Subcutaneous abdominal adipose tissue (tissue), 5 donors: ENCODE measurements at regions not wholly inside any gene's neighbourhood (a gene's known extent, or its start where the extent isn't known, plus 50 kb on each side); places are given as distances from the start of the nearest gene placed in this dataset.

ENCODE experiments used
- H3K27ac ChIP-seq: one replicate; pipeline ENCODE4 v1.7.0; 2013; ENCODE audit warnings: low read depth, mild to moderate bottlenecking, inconsistent platforms, low read length, moderate library complexity
- H3K27me3 ChIP-seq, 5 donors: one replicate each; pipeline ENCODE4 v1.7.0; 2013; ENCODE audit warnings: low read length in 5 of 5, inconsistent platforms in 1 of 5; ENCODE audit not compliant: control insufficient read depth in 5 of 5, insufficient read depth in 4 of 5
- H3K36me3 ChIP-seq, 5 donors: one replicate each; pipeline ENCODE4 v1.7.0; 2013; ENCODE audit warnings: low read length in 5 of 5; ENCODE audit not compliant: control insufficient read depth in 5 of 5, insufficient read depth in 5 of 5
- H3K4me1 ChIP-seq, 5 donors: one replicate each; pipeline ENCODE4 v1.7.0; 2013; ENCODE audit warnings: low read length in 5 of 5, mild to moderate bottlenecking in 3 of 5, moderate library complexity in 1 of 5; ENCODE audit not compliant: control insufficient read depth in 5 of 5, insufficient read depth in 5 of 5
- H3K4me3 ChIP-seq, 5 donors: one replicate each; pipeline ENCODE4 v1.7.0; 2013; ENCODE audit warnings: low read length in 5 of 5, low read depth in 1 of 5
- H3K9ac ChIP-seq, 5 donors: one replicate each; pipeline ENCODE4 v1.7.0; 2013; ENCODE audit warnings: low read length in 5 of 5, mild to moderate bottlenecking in 4 of 5, moderate library complexity in 3 of 5
- H3K9me3 ChIP-seq, 5 donors: one replicate each; pipeline ENCODE4 v1.7.0; 2013; ENCODE audit warnings: low read length in 5 of 5; ENCODE audit not compliant: control insufficient read depth in 5 of 5
- donor health status: healthy.
- donor health status: healthy.
- donor health status: healthy.
- donor health status: healthy.
- donor health status: healthy.

DNA sequence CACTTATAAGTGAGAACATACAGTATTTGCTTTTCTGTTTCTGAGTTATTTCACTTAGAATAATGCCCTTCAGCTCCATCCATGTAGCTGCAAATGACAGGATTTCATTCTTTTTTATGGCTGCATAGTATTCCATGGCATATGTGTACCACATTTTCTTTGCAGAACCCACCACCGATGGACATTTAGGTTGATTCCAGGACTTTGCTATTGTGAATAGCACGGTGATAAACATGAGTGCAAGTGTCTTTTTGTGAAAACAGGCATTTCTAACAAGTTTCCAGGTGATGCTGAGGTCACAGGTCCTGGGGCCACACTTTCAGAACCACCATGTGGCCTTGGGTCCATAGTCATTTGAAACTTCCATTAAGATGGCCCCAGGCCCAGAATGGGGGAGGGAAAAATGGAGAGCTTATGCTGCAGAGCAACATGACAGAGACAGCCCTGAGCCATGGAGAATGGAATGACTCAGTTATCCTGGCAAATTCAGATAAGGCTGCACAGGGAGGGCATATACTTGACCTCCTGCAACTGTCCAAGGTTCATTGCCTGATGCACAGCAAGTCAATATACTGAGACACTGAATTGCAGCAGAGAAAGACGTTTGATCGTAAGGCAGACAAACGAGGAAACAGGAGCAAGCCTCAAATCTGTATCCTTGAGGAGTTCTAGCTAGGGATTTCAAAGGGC is 248.0 kb upstream of the GALNT17 start:
- Histone ChIP-seq H3K9ac (no peak overlapping the region), H3K27me3 (peaks cover 0 to 2% (median 0%) of the 10 kb centered on the region in 5 donors), H3K27ac (no peak overlapping the region), H3K9me3 (peaks cover 0 to 11% (median 6%) of the 10 kb centered on the region in 5 donors), H3K4me3 (no peak overlapping the region), H3K4me1 (no peaks in the 10 kb centered on the region), H3K36me3 (no peaks in the 10 kb centered on the region)

- Histone ChIP-seq H3K9me3 (peaks cover 0 to 16% (median 10%) of the 10 kb centered on the region in 5 donors), H3K27ac (no peak overlapping the region), H3K4me3 (no peak overlapping the region), H3K9ac (no peak overlapping the region), H3K4me1 (no peaks in the 10 kb centered on the region), H3K36me3 (no peaks in the 10 kb centered on the region), H3K27me3 (peaks cover 0 to 2% (median 0%) of the 10 kb centered on the region in 5 donors)
Measured at GRCh38 chr7:70884440-70884764, 247.5 kb upstream of the GALNT17 start.

DNA sequence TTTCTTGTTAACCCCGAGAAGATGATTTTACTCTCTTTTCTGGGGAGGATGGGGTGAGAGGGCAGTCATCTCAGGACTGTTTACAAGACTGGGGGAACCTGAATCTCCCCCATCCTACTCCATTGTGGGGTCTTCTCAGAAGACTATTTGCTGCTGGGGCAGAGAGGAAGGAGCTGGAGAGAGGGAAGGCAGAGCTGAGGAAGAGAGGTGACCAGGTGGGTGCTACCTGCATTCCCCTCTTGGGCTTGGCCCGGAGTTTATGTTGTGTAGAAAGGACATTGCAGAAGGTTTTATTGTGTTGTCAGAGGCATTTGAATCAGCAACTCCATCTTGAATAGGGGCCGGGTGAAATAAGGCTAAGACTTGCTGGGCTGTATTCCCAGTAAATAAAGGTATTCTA is 247.1 kb upstream of the GALNT17 start:
- Histone ChIP-seq H3K4me3 (no peak overlapping the region), H3K9ac (no peak overlapping the region), H3K27ac (no peak overlapping the region), H3K4me1 (no peaks in the 10 kb centered on the region), H3K9me3 (peaks cover 0 to 18% (median 10%) of the 10 kb centered on the region in 5 donors), H3K27me3 (no peaks in the 10 kb centered on the region), H3K36me3 (no peaks in the 10 kb centered on the region)

DNA sequence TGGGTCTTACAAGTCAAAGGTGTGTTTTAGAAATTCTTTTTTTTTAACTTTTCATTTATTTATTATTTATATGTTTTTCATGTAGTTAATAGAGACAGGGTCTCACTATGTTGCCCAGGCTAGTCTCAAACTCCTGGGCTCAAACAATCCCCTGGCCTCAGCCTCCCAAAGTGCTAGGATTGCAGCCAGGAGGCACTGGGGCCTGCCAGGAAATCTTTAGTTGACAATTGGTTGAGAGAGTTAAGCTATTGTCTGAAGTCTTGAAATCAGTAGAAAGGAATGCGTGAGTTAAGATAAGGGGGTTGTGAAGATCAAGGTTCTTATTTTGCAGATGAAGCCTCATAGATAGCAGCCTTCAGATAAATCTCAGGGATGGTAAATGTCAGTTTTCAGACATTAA is 245.4 kb upstream of the GALNT17 start:
- Histone ChIP-seq H3K4me1 (no peaks in the 10 kb centered on the region), H3K27me3 (no peaks in the 10 kb centered on the region), H3K36me3 (no peaks in the 10 kb centered on the region), H3K9ac (no peak overlapping the region), H3K27ac (no peak overlapping the region), H3K9me3 (peaks cover 2 to 30% (median 20%) of the 10 kb centered on the region in 5 donors), H3K4me3 (no peak overlapping the region)

DNA sequence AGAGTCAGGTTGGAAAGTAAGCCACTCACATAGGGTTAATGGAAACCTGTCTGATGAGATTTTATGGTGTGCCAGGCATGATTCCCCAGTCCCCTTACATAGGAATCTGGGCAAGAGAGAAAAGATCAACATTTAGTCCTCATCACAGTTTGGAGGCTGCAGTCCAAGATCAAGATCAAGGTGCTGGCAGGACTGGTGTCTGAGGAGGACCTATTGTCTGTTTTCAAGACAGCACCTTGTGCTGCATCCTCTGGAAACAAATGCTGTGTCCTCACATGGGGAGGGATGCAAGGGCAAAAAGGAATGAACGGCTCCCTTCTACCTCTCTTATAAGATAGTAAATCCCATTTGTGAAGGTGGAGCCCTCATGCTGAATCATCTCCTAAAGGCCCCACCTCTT is 244.8 kb upstream of the GALNT17 start:
- Histone ChIP-seq H3K36me3 (no peaks in the 10 kb centered on the region), H3K27me3 (no peaks in the 10 kb centered on the region), H3K27ac (no peak overlapping the region), H3K9me3 (peaks cover 2 to 30% (median 20%) of the 10 kb centered on the region in 5 donors), H3K9ac (no peak overlapping the region), H3K4me3 (no peak overlapping the region), H3K4me1 (no peaks in the 10 kb centered on the region)

DNA sequence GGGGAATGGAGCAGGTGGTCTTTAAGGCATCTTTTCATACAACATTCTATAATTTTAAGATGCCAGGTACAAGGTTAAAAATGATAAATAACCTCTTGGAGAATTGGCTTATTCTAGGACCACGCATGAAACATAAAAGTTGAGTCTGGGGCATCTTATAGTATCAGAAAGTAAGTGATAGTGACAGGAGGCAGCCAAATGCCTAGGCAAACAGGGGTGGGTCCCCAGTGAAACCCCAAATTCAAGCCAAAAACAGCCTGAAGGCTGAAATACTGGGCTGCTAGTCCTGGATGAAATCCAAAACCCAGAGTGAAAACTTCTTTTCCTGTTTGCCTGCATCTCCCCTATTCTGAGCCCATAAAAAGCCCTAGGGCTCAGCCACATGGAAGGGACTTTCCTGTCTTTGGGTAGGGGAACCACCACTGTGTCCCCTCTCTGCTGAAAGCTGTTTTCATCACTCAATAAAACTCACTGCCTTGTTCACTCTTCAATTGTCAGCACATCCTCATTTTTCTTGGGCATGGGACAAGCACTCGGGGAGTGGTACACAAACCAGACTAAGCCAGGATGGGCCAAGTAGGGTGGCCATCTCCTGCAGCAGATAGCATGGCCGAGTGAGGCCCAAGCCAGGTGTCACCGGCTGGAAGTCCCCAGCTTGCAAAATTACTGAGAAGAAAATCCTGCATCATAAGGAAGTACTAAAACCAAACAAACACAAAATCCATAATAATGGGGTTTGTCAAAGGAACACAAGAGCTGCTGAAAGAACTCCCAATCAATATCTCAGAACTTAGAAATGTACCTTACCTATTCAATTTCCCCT is 241.6 kb upstream of the GALNT17 start:
- peaks cover 2 to 33% (median 20%) of the 10 kb centered on the region in 5 donors for H3K9me3 ChIP-seq
- H3K4me3 ChIP-seq = peak overlapping the region in 1 of 5 donors; percentile 13
- no peaks in the 10 kb centered on the region for H3K27me3 ChIP-seq
- H3K9ac ChIP-seq = no peak overlapping the region
- H3K27ac ChIP-seq = no peak overlapping the region
- no peaks in the 10 kb centered on the region for H3K36me3 ChIP-seq
- peaks cover 0 to 8% (median 0%) of the 10 kb centered on the region in 5 donors for H3K4me1 ChIP-seq

GRCh38 chr7:70893422-70893821 is 238.5 kb upstream of the GALNT17 start:
- no peaks in the 10 kb centered on the region for H3K27me3 ChIP-seq
- H3K4me1 ChIP-seq = peaks cover 0 to 16% (median 0%) of the 10 kb centered on the region in 5 donors
- H3K36me3 ChIP-seq = no peaks in the 10 kb centered on the region
- H3K27ac ChIP-seq = no peak overlapping the region
- no peak overlapping the region for H3K4me3 ChIP-seq
- H3K9ac ChIP-seq = no peak overlapping the region
- H3K9me3 ChIP-seq = peaks cover 2 to 27% (median 18%) of the 10 kb centered on the region in 5 donors

GRCh38 chr7:70893971-70894715 is 237.8 kb upstream of the GALNT17 start:
- Histone ChIP-seq H3K27me3 (no peaks in the 10 kb centered on the region), H3K9ac (no peak overlapping the region), H3K36me3 (no peaks in the 10 kb centered on the region), H3K27ac (no peak overlapping the region), H3K4me1 (peaks cover 0 to 16% (median 0%) of the 10 kb centered on the region in 5 donors), H3K9me3 (peaks cover 2 to 20% (median 12%) of the 10 kb centered on the region in 5 donors), H3K4me3 (no peak overlapping the region)

DNA sequence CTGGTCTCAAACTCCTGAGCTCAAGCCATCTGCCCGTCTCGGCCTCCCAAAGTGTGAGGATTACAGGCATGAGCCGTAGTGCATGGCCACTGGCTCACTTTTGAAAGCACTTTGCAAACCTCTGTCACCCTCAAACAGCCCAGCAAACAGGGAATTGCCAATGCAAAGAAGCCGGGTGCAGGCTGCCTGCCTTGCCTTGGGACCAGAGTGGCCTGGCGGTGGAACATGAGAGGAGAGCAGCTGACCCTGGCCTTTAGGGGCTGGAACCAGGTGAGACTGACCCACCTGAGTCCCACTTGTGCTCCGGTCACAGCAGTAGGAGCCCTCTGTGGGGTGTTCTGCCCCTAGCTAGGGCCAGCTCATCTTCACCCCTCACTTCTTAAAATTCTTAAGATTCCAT is 237.1 kb upstream of the GALNT17 start:
- H3K9me3 ChIP-seq = peaks cover 2 to 16% (median 10%) of the 10 kb centered on the region in 5 donors
- no peak overlapping the region for H3K27ac ChIP-seq
- peaks cover 0 to 16% (median 0%) of the 10 kb centered on the region in 5 donors for H3K4me1 ChIP-seq
- H3K9ac ChIP-seq = no peak overlapping the region
- H3K27me3 ChIP-seq = no peaks in the 10 kb centered on the region
- H3K36me3 ChIP-seq = no peaks in the 10 kb centered on the region
- no peak overlapping the region for H3K4me3 ChIP-seq
